NCI-H526 (cell line): ENCODE measurements at regions not wholly inside any gene's neighbourhood (a gene's known extent, or its start where the extent isn't known, plus 50 kb on each side); places are given as distances from the start of the nearest gene placed in this dataset.
A peak's percentile ranks its signal among the peaks of the same experiment; 100 is the strongest.
"Not testable (repeated sequence)": the region's sequence is repeated elsewhere in the genome, so short reads cannot be mapped to it uniquely, and the experiment has no call there.

ENCODE experiments used
- DNase-seq, 2 experiments: peaks; one replicate each; lab custom pipeline; 2025; lab: John Stamatoyannopoulos, UW

DNA sequence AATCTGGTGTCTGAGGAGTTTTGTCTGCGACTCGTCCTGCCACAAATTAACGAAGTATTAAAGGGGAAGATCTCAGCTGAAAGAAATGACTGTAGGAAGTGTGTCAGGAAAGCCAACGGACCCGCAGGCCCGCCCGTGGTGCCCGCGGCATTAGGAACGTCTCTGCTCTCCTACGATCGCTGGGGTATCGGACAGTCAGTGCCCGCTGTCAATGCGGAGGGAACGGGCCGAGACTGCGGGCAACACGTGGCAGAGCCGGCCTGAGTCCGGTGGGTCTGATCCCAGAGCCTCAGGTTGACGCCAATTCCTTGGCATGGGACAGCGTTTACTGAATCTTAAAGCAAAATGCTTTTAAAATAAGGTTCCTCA lies 128.7 kb downstream of the KBTBD2 start:
- no peak for DNase-seq

DNA sequence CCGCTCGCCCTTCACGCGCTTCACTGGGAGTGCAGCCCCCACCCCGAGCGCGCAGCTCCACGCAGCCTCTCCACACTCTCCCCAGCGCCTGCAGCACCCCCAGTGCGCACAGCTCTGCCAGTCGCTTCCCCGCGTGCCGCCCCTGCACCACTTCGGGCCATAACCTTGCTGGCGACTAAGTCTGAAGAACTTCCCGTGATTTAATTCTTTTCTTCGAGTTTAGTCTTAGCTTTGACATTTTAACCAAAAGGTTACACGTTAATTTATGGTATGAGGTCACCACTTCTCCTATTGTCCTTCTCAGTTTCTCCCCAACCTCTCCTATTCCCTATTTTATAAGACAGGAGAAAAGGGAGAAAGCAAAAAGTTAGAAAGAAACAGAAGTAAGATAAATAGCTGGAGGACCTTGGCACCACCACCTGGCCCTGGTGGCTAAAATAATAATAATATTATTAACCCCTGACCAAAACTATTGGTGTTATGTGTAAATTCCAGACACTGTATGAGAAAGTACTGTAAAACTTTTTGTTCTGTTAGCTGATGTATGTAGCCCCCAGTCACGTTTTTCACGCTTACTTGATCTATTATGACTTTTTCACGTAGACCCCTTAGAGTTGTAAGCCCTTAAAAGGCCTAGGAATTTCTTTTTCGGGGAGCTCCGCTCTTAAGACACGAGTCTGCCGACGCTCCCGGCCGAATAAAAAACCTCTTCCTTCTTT lies 129.2 kb downstream of the KBTBD2 start:
- not testable (repeated sequence) for DNase-seq

GRCh38 chr7:32761451-32762205 lies 129.9 kb downstream of the KBTBD2 start:
- no peak for DNase-seq

DNA sequence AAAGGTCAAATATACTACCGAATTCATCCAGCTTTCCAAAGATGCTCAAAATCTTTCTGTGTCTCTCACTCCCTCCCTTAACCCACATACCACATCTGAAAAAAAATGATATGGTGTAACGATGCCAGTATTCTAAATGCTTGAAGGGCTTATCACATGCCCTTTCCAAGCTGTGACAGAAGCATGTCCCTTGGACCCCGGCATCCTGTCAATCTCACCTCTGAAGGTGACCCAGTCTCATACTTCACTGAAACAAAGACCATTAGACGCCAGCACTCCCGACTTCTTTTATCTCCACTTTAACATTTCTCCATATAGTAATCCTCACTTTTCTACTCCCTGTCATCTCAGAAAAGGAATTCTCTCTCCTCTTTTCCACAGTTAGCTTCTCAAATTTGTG lies 130.8 kb downstream of the KBTBD2 start:
- DNase-seq: not testable (repeated sequence)

- DNase-seq: not testable (repeated sequence)
These were observed 131.7 kb downstream of the KBTBD2 start for GRCh38 chr7:32759859-32760258.

DNA sequence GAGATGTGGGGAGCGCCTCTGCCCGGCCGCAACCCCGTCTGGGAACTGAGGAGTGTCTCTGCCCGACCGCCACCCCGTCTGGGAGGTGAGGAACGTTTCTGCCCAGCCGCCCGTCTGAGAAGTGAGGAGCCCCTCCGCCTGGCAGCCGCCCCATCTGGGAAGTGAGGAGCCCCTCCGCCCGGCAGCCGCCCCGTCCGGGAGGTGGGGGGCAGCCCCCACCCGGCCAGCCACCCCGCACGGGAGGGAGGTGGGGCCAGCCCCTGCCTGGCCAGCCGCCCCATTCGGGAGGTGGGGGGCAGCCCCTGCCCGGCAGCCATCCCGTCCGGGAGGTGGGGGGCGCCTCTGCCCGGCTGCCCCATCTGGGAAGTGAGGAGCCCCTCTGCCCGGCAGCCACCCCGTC lies 137.7 kb downstream of the KBTBD2 start:
- DNase-seq: not testable (repeated sequence)

- DNase-seq: not testable (repeated sequence)
These were observed 143.2 kb downstream of the KBTBD2 start for GRCh38 chr7:32748337-32748736.

GRCh38 chr7:32747443-32748148 lies 144.0 kb downstream of the KBTBD2 start:
- not testable (repeated sequence) for DNase-seq

GRCh38 chr7:32741853-32742476 lies 149.6 kb downstream of the KBTBD2 start:
- not testable (repeated sequence) for DNase-seq

- DNase-seq: not testable (repeated sequence)
These were observed 151.8 kb downstream of the KBTBD2 start for GRCh38 chr7:32739749-32740148.

- not testable (repeated sequence) for DNase-seq
These were observed 153.2 kb downstream of the KBTBD2 start for GRCh38 chr7:32738390-32738789.

GRCh38 chr7:32732767-32733166 lies 158.8 kb downstream of the KBTBD2 start:
- not testable (repeated sequence) for DNase-seq

GRCh38 chr7:32729335-32729675 lies 162.3 kb downstream of the KBTBD2 start:
- not testable (repeated sequence) for DNase-seq

DNA sequence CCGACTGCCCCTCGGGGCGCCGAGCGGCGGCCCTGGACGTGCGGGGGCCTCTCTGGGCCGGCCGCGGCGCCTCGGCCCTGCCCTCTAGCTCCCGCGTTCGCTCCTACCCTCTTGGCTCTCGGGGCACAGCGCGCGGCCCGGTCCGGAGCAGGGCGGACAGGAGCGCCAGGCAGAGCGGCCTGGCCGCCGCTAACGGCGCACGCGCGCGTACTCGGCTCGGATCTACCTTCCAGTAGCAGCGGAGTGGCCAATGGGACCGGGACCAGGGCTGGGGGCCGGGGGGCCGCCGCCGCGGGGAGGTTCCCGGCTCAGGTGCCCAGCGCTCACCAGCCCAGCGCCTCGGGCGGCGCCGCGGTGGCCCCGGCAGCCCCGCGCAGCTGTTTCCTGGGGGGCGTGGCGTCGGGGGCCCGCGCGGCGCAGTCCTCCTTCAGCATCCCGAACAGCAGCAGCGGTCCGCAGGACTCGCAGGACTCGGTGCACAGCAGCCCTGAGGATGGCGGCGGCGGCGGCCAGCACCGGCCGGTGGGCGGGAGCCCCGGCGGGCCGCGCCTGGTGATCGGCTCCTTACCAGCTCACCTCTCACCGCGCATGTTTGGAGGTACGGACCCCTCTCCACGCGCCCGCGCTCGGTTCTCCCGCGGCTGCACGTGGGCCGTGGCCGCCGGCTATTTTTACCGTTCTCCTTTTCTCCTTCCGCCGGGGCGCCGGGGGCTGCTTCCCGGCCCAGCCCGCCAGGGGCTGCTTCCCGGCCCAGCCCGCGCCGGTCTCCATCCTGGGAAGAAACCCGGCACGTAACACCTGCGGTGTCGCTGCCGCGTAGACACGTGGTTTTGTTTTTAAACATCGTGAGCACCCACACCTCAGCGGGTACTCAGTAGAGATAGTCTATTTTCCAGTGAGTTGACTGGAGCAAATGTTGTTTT lies 162.9 kb downstream of the KBTBD2 start:
- DNase-seq: peak; percentile 42 to 84

DNA sequence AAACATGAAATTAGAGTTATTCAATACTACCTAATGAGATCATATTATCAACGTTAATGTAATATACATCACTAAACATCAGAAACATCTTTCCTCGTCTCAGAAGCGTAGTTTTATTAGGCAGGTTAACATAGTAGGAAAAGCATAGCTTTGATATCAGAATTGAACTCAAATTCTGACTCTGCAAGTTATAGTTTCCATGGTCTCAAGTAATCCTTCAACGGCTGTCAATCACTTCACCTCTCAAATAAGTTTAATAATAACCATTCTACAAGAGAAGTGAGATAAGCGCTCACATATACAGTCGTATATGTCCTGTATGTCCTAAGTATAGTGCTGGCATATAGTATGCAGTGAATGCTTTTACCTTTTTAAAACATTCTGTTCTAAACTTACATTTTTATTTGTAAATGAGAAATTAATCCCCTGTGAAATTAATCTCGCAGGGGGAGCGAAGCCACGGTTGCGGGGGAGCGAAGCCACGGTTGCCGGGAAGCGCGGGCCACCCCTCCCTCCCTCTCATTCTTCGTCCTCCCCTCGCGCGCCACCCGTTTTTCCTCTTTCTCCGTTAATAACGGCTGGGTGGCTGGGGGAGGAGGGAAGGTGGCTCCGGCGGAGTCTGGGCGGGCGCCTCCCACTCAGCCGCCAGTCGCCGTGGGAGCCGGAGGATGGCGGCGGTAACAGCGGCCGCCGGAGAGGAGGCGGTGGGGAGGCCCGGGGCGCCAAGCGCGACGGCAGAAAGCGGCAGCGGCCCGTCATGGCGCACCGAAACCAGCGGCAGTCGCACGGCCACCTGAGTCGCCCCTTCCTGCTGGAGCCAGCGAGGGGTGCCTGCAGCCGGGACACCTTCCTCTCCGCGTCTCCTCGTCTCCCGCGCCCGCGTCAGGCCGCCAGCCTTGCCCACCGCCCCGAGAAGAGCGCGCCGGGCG lies 163.8 kb downstream of the KBTBD2 start:
- DNase-seq: peak; percentile 34 to 78

DNA sequence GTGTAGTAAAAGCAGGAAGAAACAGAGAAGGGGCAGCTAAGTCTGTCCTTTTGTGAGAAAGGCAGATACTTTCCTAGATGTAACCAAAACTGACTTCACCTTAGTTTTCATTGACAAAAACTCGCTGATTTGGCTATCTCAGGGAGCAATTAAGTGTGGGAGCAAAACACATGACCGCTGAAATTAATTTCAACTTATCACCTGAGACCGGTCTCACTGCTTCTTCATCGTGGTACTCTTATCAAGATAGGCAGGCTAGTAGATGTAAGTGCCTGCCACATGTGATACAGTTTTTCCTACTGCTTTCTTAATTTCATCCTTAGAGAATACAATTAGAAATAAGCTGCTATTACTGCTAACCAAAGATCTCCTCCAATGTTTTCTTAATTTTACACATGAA lies 168.7 kb downstream of the KBTBD2 start:
- DNase-seq: not testable (repeated sequence)

DNA sequence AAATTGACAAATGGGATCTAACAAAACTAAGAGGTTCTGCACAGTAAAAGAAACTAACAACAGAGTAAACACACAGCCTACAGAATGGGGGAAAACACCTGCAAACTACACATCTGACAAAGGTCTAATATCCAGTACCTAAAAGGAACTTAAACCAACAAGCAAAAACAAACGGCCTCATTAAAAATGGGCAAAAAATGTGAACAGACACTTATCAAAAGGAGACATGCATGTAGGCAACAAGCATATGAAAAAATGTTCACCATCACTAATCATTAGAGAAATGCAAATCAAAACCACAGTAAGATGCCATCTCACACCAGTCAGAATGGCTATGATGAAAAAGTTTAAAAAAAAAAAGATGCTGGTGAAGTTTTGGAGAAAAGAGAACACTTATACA lies 197.4 kb downstream of the KBTBD2 start:
- DNase-seq: no peak

DNA sequence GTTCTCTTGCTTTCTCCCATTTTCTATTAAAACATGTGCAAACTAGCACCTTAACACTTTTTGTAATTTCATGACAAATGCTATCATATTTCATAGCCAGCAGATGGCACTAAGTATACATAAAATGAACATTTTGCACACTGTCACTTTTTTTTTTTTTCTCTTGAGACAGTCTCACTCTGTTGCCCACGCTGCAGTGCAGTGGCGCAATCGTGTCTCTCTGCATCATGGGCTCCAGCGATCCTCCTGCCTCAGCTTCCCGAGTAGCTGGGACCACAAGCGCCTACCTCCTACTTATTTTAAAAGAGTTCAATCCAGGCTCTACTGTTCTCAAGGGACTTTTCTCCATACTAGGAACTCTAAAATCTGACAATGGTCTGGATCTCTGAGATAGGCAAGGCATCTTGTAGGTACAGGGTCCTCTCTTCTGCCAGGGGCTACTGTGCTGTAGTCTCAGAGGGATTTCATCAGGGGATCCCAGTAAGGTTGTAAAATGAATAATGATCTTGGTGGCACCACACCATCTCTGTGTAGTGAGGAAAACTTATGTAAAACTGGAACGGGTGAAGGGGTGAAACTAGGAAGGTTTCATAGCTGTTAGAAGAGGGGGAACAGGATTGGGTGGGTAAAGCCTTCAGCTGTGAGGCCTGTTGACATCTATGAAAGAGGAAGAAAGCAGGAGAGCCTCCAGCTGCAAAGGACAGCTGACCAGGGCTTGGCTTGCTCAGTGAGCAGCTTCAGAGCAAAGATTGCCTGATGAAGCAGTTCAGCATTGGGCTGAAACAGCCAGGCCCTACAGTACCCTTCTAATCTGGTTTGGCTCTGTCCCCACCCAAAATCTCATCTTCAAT lies 196.9 kb downstream of the AVL9 start:
- peak in 1 of 2 experiments; percentile 32 for DNase-seq

DNA sequence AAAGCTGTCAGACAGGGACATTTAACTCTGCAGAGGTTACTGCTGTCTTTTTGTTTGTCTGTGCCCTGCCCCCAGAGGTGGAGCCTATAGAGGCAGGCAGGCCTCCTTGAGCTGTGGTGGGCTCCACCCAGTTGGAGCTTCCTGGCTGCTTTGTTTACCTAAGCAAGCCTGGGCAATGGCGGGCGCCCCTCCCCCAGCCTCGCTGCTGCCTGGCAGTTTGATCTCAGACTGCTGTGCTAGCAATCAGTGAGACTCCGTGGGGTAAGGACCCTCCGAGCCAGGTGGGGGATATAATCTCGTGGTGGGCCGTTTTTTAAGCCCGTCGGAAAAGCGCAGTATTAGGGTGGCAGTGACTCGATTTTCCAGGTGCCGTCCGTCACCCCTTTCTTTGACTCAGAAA lies 192.8 kb downstream of the AVL9 start:
- DNase-seq: not testable (repeated sequence)
